HG02642 (cell line): ENCODE measurements at regions not wholly inside any gene's neighbourhood (a gene's known extent, or its start where the extent isn't known, plus 50 kb on each side); places are given as distances from the start of the nearest gene placed in this dataset.

Experiments
- ATAC-seq: cut with Tn5 transposase; IDR thresholded peaks from one replicate; pipeline ENCODE4 v1.9.1; 2021; ENCODE audit warnings: mild to moderate bottlenecking; ENCODE audit not compliant: unreplicated experiment, poor library complexity

DNA sequence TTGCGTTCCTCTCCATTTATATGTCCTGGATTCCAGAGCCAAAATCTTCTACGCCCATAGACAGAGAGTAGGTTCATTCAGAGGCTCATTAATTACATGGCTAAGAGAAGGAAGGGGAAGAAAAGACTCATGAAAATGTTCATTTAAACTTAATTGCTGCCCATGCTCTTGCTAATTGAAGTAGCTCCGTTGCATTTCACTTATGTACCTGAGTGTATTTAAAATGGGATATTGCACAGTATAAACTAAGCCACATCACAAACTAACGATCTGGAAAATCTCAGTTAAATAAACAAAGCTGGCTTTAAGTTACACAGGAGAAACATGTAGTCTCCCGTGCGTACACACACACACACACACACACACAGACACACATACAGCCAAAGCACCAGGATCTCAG lies 269.2 kb downstream of the CDC5L start:
- ATAC-seq: no peak

- no peak for ATAC-seq
These were observed 269.8 kb downstream of the CDC5L start for GRCh38 chr6:44657206-44657819.

GRCh38 chr6:44658571-44658970 lies 271.1 kb downstream of the CDC5L start:
- ATAC-seq: no peak

- no peak for ATAC-seq
These were observed 272.2 kb downstream of the CDC5L start for GRCh38 chr6:44659726-44660125.

DNA sequence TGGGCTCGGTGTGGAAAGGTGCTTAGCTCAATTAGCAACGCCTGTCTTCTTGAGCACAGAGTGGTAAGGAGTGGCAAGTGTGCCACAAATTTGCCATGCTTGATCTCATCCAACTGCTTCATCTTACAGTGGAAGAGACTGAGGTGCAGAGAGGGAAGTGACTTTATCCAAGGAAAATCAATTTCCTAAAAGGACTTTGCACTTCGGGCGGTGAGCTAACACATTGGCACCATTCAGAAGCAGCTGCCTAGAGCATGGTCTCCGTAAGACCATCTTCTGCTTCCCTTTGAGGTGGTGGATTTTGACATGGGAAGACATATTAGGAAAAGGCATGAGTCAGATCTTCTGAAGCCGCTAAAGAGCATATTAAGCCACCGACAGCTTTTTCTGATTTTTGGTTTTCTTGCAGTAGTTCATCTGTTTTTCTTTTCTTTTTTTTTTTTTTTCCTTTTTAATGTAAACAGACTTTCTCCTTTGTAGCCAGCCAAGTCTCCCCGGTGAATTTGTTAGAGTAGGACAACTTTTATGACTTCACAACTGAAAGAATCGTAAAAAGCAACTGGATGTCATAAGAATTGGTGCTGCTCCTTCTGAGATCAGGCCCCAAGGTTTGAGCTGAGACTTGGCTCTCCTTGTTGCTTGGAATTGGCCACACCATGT lies 273.2 kb downstream of the CDC5L start:
- no peak for ATAC-seq

GRCh38 chr6:44661221-44662008 lies 273.9 kb downstream of the CDC5L start:
- no peak for ATAC-seq

DNA sequence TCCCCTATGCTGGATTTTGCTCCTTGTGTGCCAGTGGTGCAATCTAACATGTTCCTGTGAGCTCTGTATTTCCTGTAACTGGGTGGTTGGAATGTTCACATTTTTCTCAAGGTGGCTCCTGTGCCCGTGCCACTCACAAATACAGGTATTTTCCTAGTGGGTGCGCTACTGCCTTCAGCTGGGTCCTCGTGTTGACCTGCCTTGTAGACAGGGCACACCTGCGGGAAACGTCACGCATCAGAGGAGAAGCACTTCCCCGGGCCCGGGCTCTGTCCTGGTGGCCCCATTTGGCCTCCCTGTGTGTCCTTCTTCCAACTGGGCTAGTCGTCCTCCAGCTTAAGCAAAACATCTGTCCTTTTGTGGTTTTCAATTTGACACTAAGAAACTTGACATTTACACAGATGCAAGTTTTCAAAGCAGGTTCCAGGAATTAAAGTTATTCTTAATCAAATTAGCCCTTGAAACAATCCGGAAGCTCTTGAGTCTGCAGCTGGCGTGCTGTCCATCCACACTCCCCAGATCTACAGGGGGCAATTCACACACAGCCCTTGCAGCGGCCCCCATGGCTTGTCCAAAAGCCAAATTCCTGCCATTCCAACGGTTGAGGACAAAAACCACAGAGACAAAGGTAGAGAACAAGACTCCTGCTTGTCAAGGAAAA lies 275.1 kb downstream of the CDC5L start:
- no peak for ATAC-seq

- no peak for ATAC-seq
These were observed 276.5 kb downstream of the CDC5L start for GRCh38 chr6:44663860-44664634.

GRCh38 chr6:44664716-44665115 lies 277.2 kb downstream of the CDC5L start:
- no peak for ATAC-seq

DNA sequence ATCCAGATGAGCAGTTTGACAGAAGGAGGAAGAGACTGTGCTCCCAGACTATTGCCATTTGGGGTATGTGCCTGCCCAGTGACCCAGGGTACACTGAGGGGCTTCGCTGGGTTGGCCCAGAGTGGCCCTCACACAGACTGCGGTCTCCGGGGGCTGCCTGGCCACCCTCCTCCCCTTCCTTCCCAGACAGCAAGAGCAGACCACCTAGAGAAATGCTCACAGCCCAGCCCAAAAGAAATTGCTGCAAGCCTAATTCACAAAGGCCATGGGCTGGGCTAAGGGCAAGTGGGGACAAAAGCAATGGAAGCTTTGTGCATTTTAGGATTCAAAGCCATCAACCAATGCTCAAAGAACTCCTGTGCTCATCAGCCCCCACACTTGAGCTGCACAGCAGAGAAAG lies 277.6 kb downstream of the CDC5L start:
- no peak for ATAC-seq

- no peak for ATAC-seq
These were observed 278.2 kb downstream of the CDC5L start for GRCh38 chr6:44665683-44666082.

DNA sequence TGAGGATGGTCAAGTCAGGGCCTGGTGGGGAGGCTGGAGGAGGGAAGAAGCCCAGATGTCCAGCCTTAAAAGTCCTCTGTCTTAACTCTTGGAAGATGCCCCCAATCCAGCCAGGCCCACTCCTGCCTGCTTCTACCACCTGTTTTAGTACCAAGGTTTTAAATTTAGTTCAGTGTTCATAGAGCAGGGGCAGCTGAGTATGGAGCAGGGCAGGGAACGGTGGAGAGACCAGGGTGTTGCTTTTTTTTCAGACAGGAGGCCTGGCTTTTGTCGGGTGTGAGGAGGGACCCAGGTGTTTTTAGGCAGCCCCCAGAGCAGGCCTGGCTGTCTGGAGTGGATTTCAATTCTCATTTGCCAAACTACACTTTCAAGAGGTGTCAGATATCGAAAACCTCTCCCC lies 278.8 kb downstream of the CDC5L start:
- no peak for ATAC-seq

DNA sequence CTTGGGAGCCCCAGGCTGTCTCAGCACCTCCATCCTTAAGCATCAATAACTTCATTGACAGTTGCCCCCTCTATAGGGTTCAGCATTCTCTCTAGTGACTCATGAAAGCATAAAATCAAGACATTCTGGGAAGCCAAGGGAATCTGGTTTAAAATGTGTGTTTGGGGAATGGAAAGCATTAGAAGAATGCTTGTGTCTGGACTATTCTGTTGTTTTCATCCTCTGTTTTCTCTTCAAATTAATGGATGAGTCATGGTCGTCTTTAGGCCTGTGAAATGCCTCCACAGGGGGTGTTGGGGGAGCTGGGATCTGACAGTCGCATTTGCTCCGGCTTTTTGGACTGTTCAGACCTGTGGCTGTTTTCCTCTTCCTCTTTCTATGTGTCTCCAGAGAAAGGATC lies 279.7 kb downstream of the CDC5L start:
- no peak for ATAC-seq

DNA sequence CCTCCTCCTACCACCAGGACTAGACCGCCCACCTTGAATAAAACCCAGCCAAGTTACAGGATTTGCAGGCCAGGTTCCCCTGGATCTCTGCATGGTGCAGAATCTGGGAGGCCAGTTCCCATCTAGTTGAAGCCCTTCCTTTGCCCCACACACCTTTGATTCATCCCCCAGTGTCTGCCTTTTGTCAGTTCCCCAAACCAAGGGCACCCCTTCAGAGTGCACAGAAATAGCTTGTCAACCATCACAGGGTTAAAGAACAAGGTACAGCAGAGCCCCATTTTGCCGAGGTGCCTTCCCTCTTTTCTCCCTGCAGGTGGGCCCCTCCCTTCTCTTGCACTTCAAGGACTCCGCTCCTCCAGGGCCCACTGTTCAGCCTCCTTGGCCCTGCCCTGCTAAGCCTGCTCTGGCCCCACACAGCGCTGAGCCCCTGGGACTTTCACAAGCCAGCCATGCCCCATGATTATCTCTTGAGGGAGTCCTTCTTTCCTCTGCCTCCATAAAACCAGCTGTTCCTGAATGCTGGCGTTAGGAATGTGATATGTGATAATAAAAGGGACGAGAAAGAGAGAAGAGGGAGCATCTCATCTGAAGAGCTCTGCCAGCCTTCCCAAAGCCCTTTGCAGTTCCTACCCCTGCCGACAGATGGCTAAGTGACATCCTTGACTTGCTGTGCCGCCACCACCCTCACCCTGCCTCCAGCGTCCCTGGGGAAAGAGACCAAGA lies 280.3 kb downstream of the CDC5L start:
- ATAC-seq: no peak

GRCh38 chr6:44668391-44668930 lies 281.0 kb downstream of the CDC5L start:
- ATAC-seq: no peak

GRCh38 chr6:44668976-44669934 lies 281.7 kb downstream of the CDC5L start:
- no peak for ATAC-seq

- ATAC-seq: no peak
These were observed 282.6 kb downstream of the CDC5L start for GRCh38 chr6:44670146-44670545.

DNA sequence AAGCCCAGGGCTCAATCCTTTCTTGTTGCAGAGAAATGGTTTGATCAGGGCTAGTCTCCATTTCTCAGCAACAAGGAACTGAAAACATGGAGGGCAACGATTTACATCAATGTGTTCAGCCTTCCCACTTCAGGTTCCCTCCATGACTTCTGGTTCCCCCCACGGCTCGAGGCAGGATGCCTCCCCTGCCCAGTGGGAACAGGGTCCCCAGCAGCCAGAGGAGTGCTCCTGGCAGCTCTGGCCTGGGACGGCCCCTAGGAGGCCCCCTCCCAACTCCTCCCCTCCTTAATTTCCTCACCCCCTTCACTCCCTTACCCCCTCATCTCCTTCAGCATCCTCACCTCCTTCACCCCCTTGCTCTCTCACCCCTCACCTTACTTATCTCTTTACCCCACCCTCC lies 283.8 kb downstream of the CDC5L start:
- no peak for ATAC-seq
